Activated CD8-positive, alpha-beta memory T cell treated with anti-CD3 and anti-CD28 coated beads, Interleukin-2, amount 10 ng/mL, durations not matched to agents 7 days and 5 days (primary cell): ENCODE measurements at regions not wholly inside any gene's neighbourhood (a gene's known extent, or its start where the extent isn't known, plus 50 kb on each side); places are given as distances from the start of the nearest gene placed in this dataset.

Experiments used
- ATAC-seq: fragments of 150-1000 bp; cut with Tn5 transposase; one replicate; pipeline ENCODE4 v1.10.0; 2021; ENCODE audit warnings: moderate library complexity
- CTCF ChIA-PET: fragments of 350-600 bp; sonication (Branson Sonifier 250); formaldehyde crosslinking; loops from one replicate; lab custom pipeline; 2021; ENCODE audit warnings: antibody characterized with exemption; lab: Charles Lee
- DNase-seq: peaks from one replicate; pipeline ENCODE4 v3.0.0-alpha.2; 2020
- H3K27ac Mint-ChIP-seq: one replicate; pipeline ENCODE4 v1.8.0; 2021; ENCODE audit warnings: mild to moderate bottlenecking, mixed read lengths
- H3K27me3 Mint-ChIP-seq: one replicate; pipeline ENCODE4 v1.8.0; 2021; ENCODE audit warnings: mixed read lengths
- H3K36me3 Mint-ChIP-seq: one replicate; pipeline ENCODE4 v1.8.0; 2021; ENCODE audit warnings: mild to moderate bottlenecking, mixed read lengths
- H3K4me1 Mint-ChIP-seq: one replicate; pipeline ENCODE4 v1.8.0; 2021; ENCODE audit warnings: mixed read lengths
- H3K4me3 Mint-ChIP-seq: one replicate; pipeline ENCODE4 v1.8.0; 2021; ENCODE audit warnings: mild to moderate bottlenecking, moderate library complexity, mixed read lengths
- H3K9me3 Mint-ChIP-seq: one replicate; pipeline ENCODE4 v1.8.0; 2022; ENCODE audit warnings: low read depth, mixed read lengths

- ATAC-seq: no peak
- CTCF ChIA-PET: no interaction called here
Measured at GRCh38 chr6:26202811-26203583, 115.8 kb downstream of the HFE start.

GRCh38 chr6:26204332-26205160, 117.3 kb downstream of the HFE start:
- peaks cover 38% of the 10 kb centered on the region for H3K4me1 Mint-ChIP-seq
- H3K4me3 Mint-ChIP-seq: no peak overlapping the region
- H3K9me3 Mint-ChIP-seq: no peaks in the 10 kb centered on the region
- peak; percentile 67 for ATAC-seq
- CTCF ChIA-PET: interaction anchor here (1.0 to 2.3 kb wide), 7 partner anchors 12 to 68 kb away, joined by 3 to 26 read pairs (median 3); a partner anchor contains a TSS
- peak; percentile 96 for DNase-seq
- H3K27me3 Mint-ChIP-seq: no peaks in the 10 kb centered on the region
- H3K27ac Mint-ChIP-seq: no peak overlapping the region
- peaks cover 1% of the 10 kb centered on the region for H3K36me3 Mint-ChIP-seq

More at GRCh38 chr6:26202811-26203583, 115.8 kb downstream of the HFE start:
- Mint-ChIP-seq H3K36me3 (peaks cover 4% of the 10 kb centered on the region), H3K27ac (peak overlapping the region; percentile 70), H3K9me3 (no peaks in the 10 kb centered on the region), H3K4me1 (peaks cover 38% of the 10 kb centered on the region), H3K4me3 (peak overlapping the region; percentile 32), H3K27me3 (no peaks in the 10 kb centered on the region)
- no peak for DNase-seq

GRCh38 chr6:26205161-26205624, 118.0 kb downstream of the HFE start:
- peaks cover under 1% of the 10 kb centered on the region for H3K9me3 Mint-ChIP-seq
- H3K4me1 Mint-ChIP-seq: peaks cover 33% of the 10 kb centered on the region
- DNase-seq: peak; percentile 93
- H3K36me3 Mint-ChIP-seq: peaks cover 1% of the 10 kb centered on the region
- H3K27me3 Mint-ChIP-seq: no peaks in the 10 kb centered on the region
- H3K27ac Mint-ChIP-seq: no peak overlapping the region
- ATAC-seq: peak; percentile 50
- CTCF ChIA-PET: interaction anchor here (1.0 to 2.3 kb wide), 8 partner anchors 11 to 67 kb away, joined by 3 to 26 read pairs (median 3); a partner anchor contains a TSS
- H3K4me3 Mint-ChIP-seq: no peak overlapping the region

- Mint-ChIP-seq H3K27ac (no peak overlapping the region), H3K27me3 (no peaks in the 10 kb centered on the region), H3K4me3 (no peak overlapping the region), H3K9me3 (peaks cover 2% of the 10 kb centered on the region), H3K4me1 (peaks cover 30% of the 10 kb centered on the region), H3K36me3 (peaks cover 1% of the 10 kb centered on the region)
- no peak for ATAC-seq
- CTCF ChIA-PET: interaction anchor here (1.0 to 2.6 kb wide), 7 partner anchors 10 to 67 kb away, joined by 3 to 26 read pairs (median 4); a partner anchor contains a TSS
- DNase-seq: no peak
Measured at GRCh38 chr6:26205625-26206574, 118.7 kb downstream of the HFE start.

- no peak overlapping the region for H3K4me3 Mint-ChIP-seq
- ATAC-seq (no peak), DNase-seq (no peak)
- H3K27ac Mint-ChIP-seq: no peak overlapping the region
- peaks cover 23% of the 10 kb centered on the region for H3K4me1 Mint-ChIP-seq
- no peaks in the 10 kb centered on the region for H3K36me3 Mint-ChIP-seq
- peaks cover 2% of the 10 kb centered on the region for H3K9me3 Mint-ChIP-seq
- CTCF ChIA-PET: interaction anchor here (0.9 to 2.6 kb wide), 2 partner anchors 9 to 10 kb away, joined by 5 to 13 read pairs; a partner anchor contains a TSS
- H3K27me3 Mint-ChIP-seq: no peaks in the 10 kb centered on the region
Measured at GRCh38 chr6:26206868-26207801, 119.9 kb downstream of the HFE start.

- Mint-ChIP-seq H3K27ac (no peak overlapping the region), H3K27me3 (no peaks in the 10 kb centered on the region), H3K9me3 (peaks cover 2% of the 10 kb centered on the region), H3K4me1 (peaks cover 10% of the 10 kb centered on the region), H3K4me3 (no peak overlapping the region), H3K36me3 (no peaks in the 10 kb centered on the region)
- no peak for DNase-seq
- no peak for ATAC-seq
- CTCF ChIA-PET: interaction anchor here (1.5 kb wide), 1 partner anchor 36 kb away, joined by 4 read pairs; no protein-coding TSS in a partner anchor
Measured at GRCh38 chr6:26211963-26212362, 124.7 kb downstream of the HFE start.

GRCh38 chr6:26213334-26214075, 126.3 kb downstream of the HFE start:
- CTCF ChIA-PET: interaction anchor here (1.5 kb wide), 1 partner anchor 38 kb away, joined by 4 read pairs; no protein-coding TSS in a partner anchor
- no peak for ATAC-seq
- Mint-ChIP-seq H3K27ac (no peak overlapping the region), H3K27me3 (no peaks in the 10 kb centered on the region), H3K4me3 (no peak overlapping the region), H3K36me3 (no peaks in the 10 kb centered on the region), H3K4me1 (peaks cover 12% of the 10 kb centered on the region), H3K9me3 (peaks cover 2% of the 10 kb centered on the region)
- DNase-seq: no peak

GRCh38 chr6:26214803-26215584, 127.8 kb downstream of the HFE start:
- Mint-ChIP-seq H3K4me1 (peaks cover 20% of the 10 kb centered on the region), H3K27me3 (no peaks in the 10 kb centered on the region), H3K36me3 (no peaks in the 10 kb centered on the region), H3K27ac (no peak overlapping the region), H3K9me3 (peaks cover 2% of the 10 kb centered on the region), H3K4me3 (no peak overlapping the region)
- ATAC-seq: no peak
- DNase-seq: peak; percentile 53
- CTCF ChIA-PET: interaction anchor here (0.6 to 3.5 kb wide), 8 partner anchors 8 to 42 kb away, joined by 3 to 35 read pairs (median 9); a partner anchor contains a TSS

- no peak overlapping the region for H3K4me3 Mint-ChIP-seq
- H3K4me1 Mint-ChIP-seq: peaks cover 26% of the 10 kb centered on the region
- no peak overlapping the region for H3K27ac Mint-ChIP-seq
- no peaks in the 10 kb centered on the region for H3K36me3 Mint-ChIP-seq
- DNase-seq (peak; percentile 67), ATAC-seq (peak; percentile 31)
- CTCF ChIA-PET: interaction anchor here (0.6 to 3.5 kb wide), 18 partner anchors 8 to 105 kb away, joined by 3 to 35 read pairs (median 8); a partner anchor contains a TSS
- H3K27me3 Mint-ChIP-seq: no peaks in the 10 kb centered on the region
- H3K9me3 Mint-ChIP-seq: no peaks in the 10 kb centered on the region
Measured at GRCh38 chr6:26215585-26216358, 128.5 kb downstream of the HFE start.

- H3K36me3 Mint-ChIP-seq: no peaks in the 10 kb centered on the region
- no peaks in the 10 kb centered on the region for H3K9me3 Mint-ChIP-seq
- H3K4me1 Mint-ChIP-seq: peaks cover 28% of the 10 kb centered on the region
- CTCF ChIA-PET: interaction anchor here (0.7 to 3.5 kb wide), 19 partner anchors 9 to 1651 kb away, joined by 3 to 35 read pairs (median 8); a partner anchor contains a TSS
- H3K4me3 Mint-ChIP-seq: no peak overlapping the region
- no peak overlapping the region for H3K27ac Mint-ChIP-seq
- peak; percentile 93 for DNase-seq
- ATAC-seq: peak; percentile 68
- no peaks in the 10 kb centered on the region for H3K27me3 Mint-ChIP-seq
Measured at GRCh38 chr6:26216359-26216885, 129.2 kb downstream of the HFE start.
